OCI-LY7 (cell line): ENCODE measurements at regions not wholly inside any gene's neighbourhood (a gene's known extent, or its start where the extent isn't known, plus 50 kb on each side); places are given as distances from the start of the nearest gene placed in this dataset.

Source experiments
- CTCF ChIP-seq: fragments of 200-600 bp; sonication (generic); conservative IDR thresholded peaks from 2 replicates; pipeline ENCODE4 v1.5.1; 2014; ENCODE audit warnings: mild to moderate bottlenecking, antibody characterized with exemption, low read length, moderate library complexity, mixed read lengths
- EZH2phosphoT487 ChIP-seq: fragments of 200-600 bp; sonication (generic); IDR thresholded peaks from 2 replicates; pipeline ENCODE4 v1.6.1; 2018; ENCODE audit warnings: low read depth, borderline replicate concordance, mild to moderate bottlenecking, mixed run types, antibody characterized with exemption, low read length, moderate library complexity, mixed read lengths

- TF ChIP-seq CTCF (no peak), EZH2phosphoT487 (no peak)
Measured at GRCh38 chr2:228875152-228875900, 395.8 kb downstream of the PID1 start.
